Right lobe of liver (tissue), 6 donors: ENCODE measurements at regions not wholly inside any gene's neighbourhood (a gene's known extent, or its start where the extent isn't known, plus 50 kb on each side); places are given as distances from the start of the nearest gene placed in this dataset.

Source experiments
- ATAC-seq, 4 donors: fragments of 200-7000 bp; cut with Tn5 transposase; one replicate each; pipeline ENCODE4 v1.9.1; 2020; ENCODE audit warnings: mild to moderate bottlenecking in 4 of 4, moderate library complexity in 4 of 4
- DNase-seq, 3 donors: peaks; one replicate each; pipeline ENCODE4 v3.0.0-alpha.2; 2020
- H3K27ac ChIP-seq, 3 donors: fragments of 200-600 bp; one replicate each; pipeline ENCODE4 v1.8.0; 2022
- H3K27me3 ChIP-seq, 2 donors: fragments of 200-600 bp; one replicate each; pipeline ENCODE4 v1.8.0; 2022
- H3K36me3 ChIP-seq, 4 donors: fragments of 200-600 bp; sonication (generic) in 1 of 4; one replicate each; pipeline versions ENCODE4 v1.5.1 to v1.8.0; 2017 to 2022; ENCODE audit warnings: control low read depth in 1 of 4
- H3K4me1 ChIP-seq, 4 donors: fragments of 200-600 bp; sonication (generic) in 1 of 4; one replicate each; pipeline versions ENCODE4 v1.5.1 to v1.8.0; 2017 to 2022; ENCODE audit warnings: control low read depth in 1 of 4
- H3K4me3 ChIP-seq, 3 donors: fragments of 200-600 bp; one replicate each; pipeline ENCODE4 v1.8.0; 2022
- H3K9me3 ChIP-seq, 4 donors: fragments of 200-600 bp; sonication (generic) in 1 of 4; one replicate each; pipeline versions ENCODE4 v1.5.1 to v1.8.0; 2017 to 2022; ENCODE audit warnings: control low read depth in 1 of 4
- POLR2A ChIP-seq: fragments of 450-650 bp; IDR thresholded peaks from one replicate; pipeline ENCODE4 v1.6.1; 2017; ENCODE audit warnings: antibody characterized with exemption, mild to moderate bottlenecking
- WGBS: methylation state at CpG from one replicate; pipeline ENCODE4 v1.1.6; 2018; ENCODE audit warnings: low coverage, low lambda C conversion rate; ENCODE audit not compliant: insufficient coverage; ENCODE audit errors: missing lambda C conversion rate; 5-methylcytosine and 5-hydroxymethylcytosine counted together
- intact Hi-C, 2 donors: fragments of 100-400 bp; cut with DNase I; formaldehyde crosslinking; loops; one replicate each; pipeline versions ENCODE4 v1.11.2 to v1.14.1; 2022
- TF ChIP-seq, protein P1 (sequence below), 4 donors: fragments of 200-600 bp in 3 of 4; fragments of 450-650 bp in 1 of 4; IDR thresholded peaks; one replicate each; pipeline versions ENCODE4 v1.5.1 to v1.8.0; 2016 to 2022; ENCODE audit warnings: antibody characterized with exemption in 4 of 4, mild to moderate bottlenecking in 2 of 4
- donor health status: DM: no; HTN: yes; CAD: no.
- donor health status: DM: no; HTN: no; CAD: no.
- donor health status: DM: no; HTN: no; CAD: no.
- donor health status: DM: no; HTN: yes; CAD: no.
- donor health status: DM: no; HTN: yes; CAD: no.

GRCh38 chr1:88221411-88221810 lies 462.7 kb upstream of the PKN2 start:
- no peak for TF ChIP-seq POLR2A
- TF ChIP-seq, protein P1, sequence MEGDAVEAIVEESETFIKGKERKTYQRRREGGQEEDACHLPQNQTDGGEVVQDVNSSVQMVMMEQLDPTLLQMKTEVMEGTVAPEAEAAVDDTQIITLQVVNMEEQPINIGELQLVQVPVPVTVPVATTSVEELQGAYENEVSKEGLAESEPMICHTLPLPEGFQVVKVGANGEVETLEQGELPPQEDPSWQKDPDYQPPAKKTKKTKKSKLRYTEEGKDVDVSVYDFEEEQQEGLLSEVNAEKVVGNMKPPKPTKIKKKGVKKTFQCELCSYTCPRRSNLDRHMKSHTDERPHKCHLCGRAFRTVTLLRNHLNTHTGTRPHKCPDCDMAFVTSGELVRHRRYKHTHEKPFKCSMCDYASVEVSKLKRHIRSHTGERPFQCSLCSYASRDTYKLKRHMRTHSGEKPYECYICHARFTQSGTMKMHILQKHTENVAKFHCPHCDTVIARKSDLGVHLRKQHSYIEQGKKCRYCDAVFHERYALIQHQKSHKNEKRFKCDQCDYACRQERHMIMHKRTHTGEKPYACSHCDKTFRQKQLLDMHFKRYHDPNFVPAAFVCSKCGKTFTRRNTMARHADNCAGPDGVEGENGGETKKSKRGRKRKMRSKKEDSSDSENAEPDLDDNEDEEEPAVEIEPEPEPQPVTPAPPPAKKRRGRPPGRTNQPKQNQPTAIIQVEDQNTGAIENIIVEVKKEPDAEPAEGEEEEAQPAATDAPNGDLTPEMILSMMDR (IDR thresholded peaks at IDR 0.05): no peak
- Histone ChIP-seq H3K36me3 (no peaks in the 10 kb centered on the region), H3K4me3 (no peak overlapping the region), H3K27ac (no peak overlapping the region), H3K9me3 (no peaks in the 10 kb centered on the region), H3K27me3 (no peaks in the 10 kb centered on the region), H3K4me1 (no peaks in the 10 kb centered on the region)
- DNase-seq: no peak
- WGBS: 66% methylated on average over 2 of the region's 2 CpGs
- intact Hi-C loops: no loop called here
- ATAC-seq: no peak

DNA sequence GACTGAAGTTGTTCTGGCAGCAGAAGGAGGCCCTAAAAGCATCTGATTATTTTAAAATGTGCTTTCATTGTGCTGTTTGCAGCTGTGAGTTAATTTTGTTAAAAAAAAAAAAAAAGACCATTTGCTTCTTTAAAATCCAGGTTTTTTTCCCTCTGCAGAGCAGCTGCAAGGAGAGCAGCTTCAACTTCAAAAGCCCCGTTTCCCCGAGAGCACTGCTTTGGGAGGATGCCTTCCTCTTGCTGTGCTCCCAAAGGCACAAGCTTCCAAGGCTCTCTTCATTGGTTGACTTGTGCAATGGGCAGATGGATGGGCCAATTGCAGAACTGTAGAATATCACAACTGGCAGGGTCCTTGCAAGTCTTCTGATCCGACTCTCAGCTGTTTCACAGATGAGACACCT lies 459.2 kb upstream of the PKN2 start:
- Histone ChIP-seq H3K4me1 (no peaks in the 10 kb centered on the region), H3K4me3 (no peak overlapping the region), H3K9me3 (no peaks in the 10 kb centered on the region), H3K27me3 (no peaks in the 10 kb centered on the region), H3K36me3 (no peaks in the 10 kb centered on the region), H3K27ac (no peak overlapping the region)
- no peak for DNase-seq
- ATAC-seq: no peak
- WGBS: 90% methylated on average over 2 of the region's 3 CpGs
- TF ChIP-seq POLR2A: no peak
- TF ChIP-seq, protein P1 (IDR thresholded peaks at IDR 0.05): no peak
- intact Hi-C loops: no loop called here

DNA sequence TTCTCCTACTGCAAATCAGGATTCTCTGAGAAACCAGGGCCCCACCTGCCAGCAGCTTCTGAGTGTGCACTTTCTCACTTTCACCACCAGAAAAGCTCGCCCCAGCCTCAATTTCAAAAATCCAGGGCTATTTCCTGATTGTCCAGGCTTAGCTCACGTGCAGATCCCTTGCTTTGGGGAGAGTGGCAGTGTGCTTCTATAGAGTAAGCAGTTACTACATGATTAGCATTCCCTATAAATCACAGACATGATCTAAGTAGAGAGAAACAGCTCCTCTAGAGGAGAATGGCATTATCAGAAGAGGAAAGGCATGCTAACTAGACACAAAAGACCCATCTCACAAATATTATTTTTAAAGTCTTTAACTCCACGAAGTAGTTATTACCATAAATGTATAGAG lies 456.0 kb upstream of the PKN2 start:
- 54% methylated on average over 3 of the region's 3 CpGs for WGBS
- no peaks in the 10 kb centered on the region for H3K9me3 ChIP-seq
- ATAC-seq (no peak), DNase-seq (no peak)
- TF ChIP-seq, protein P1 (IDR thresholded peaks at IDR 0.05): no peak
- TF ChIP-seq POLR2A: no peak
- H3K36me3 ChIP-seq: no peaks in the 10 kb centered on the region
- intact Hi-C loops: no loop called here
- no peak overlapping the region for H3K4me3 ChIP-seq
- no peak overlapping the region for H3K27ac ChIP-seq
- H3K4me1 ChIP-seq: no peaks in the 10 kb centered on the region
- no peaks in the 10 kb centered on the region for H3K27me3 ChIP-seq

GRCh38 chr1:88230126-88230525 lies 453.9 kb upstream of the PKN2 start:
- intact Hi-C loops: no loop called here
- no peak for ATAC-seq
- H3K9me3 ChIP-seq: no peaks in the 10 kb centered on the region
- no peaks in the 10 kb centered on the region for H3K4me1 ChIP-seq
- DNase-seq: no peak
- H3K27ac ChIP-seq: no peak overlapping the region
- TF ChIP-seq, protein P1 (IDR thresholded peaks at IDR 0.05): no peak
- no peak for TF ChIP-seq POLR2A
- no peak overlapping the region for H3K4me3 ChIP-seq
- 91% methylated on average over 3 of the region's 3 CpGs for WGBS
- no peaks in the 10 kb centered on the region for H3K36me3 ChIP-seq
- H3K27me3 ChIP-seq: no peaks in the 10 kb centered on the region

DNA sequence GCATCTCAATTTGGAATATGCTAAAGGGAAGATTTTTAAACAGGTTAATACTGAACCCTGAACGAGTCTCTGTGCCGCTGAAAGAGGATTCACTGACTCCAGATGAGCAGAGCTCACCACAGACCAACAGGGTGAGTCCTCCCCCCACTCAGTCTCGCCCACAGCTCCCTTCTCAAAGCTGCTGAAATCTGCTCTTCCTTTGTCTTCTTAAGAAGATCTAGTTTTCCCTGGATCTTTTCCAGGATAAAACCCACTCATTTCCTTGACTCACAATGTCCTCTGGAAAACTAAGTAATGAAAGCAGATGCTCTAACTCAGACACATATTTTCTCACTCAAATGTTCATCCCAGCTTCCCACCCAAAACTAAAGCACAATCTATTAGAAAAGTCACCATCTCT lies 447.0 kb upstream of the PKN2 start:
- Histone ChIP-seq H3K9me3 (no peaks in the 10 kb centered on the region), H3K27me3 (no peaks in the 10 kb centered on the region), H3K36me3 (no peaks in the 10 kb centered on the region), H3K4me3 (no peak overlapping the region), H3K4me1 (no peaks in the 10 kb centered on the region), H3K27ac (no peak overlapping the region)
- WGBS: 30% methylated on average over 2 of the region's 3 CpGs
- TF ChIP-seq, protein P1 (IDR thresholded peaks at IDR 0.05): no peak
- TF ChIP-seq POLR2A: no peak
- intact Hi-C loops: no loop called here
- DNase-seq (no peak), ATAC-seq (no peak)
